ENCODE measurements at regions not wholly inside any gene's neighbourhood (a gene's known extent, or its start where the extent isn't known, plus 50 kb on each side); places are given as distances from the start of the nearest gene placed in this dataset.

GRCh38 chr14:22099942-22100763 is 426.5 kb upstream of the OR4E1 start:
- no peak for DNase-seq (ENCODE audit: low read depth)
- peak; percentile 32 for TF ChIP-seq CTCF (IDR thresholded peaks at IDR 0.05; ENCODE audit: control insufficient read depth, insufficient read depth, low read depth, low read length, missing control alignments)
- no peak overlapping the region for H3K4me3 ChIP-seq (ENCODE audit: control insufficient read depth, low read depth, low read length)

GRCh38 chr14:22098435-22098834 is 424.8 kb upstream of the OR4E1 start:
- TF ChIP-seq CTCF (IDR thresholded peaks at IDR 0.05; ENCODE audit: control insufficient read depth, insufficient read depth, low read depth, low read length, missing control alignments), result no peak

GRCh38 chr14:22097586-22098292 is 424.1 kb upstream of the OR4E1 start:
- no peak overlapping the region for H3K4me3 ChIP-seq (ENCODE audit: control insufficient read depth, low read depth, low read length)
- TF ChIP-seq CTCF (IDR thresholded peaks at IDR 0.05; ENCODE audit: control insufficient read depth, insufficient read depth, low read depth, low read length, missing control alignments), result no peak
- DNase-seq (ENCODE audit: low read depth), result no peak

More at GRCh38 chr14:22098435-22098834, 424.8 kb upstream of the OR4E1 start:
- DNase-seq (ENCODE audit: low read depth), result no peak
- no peak overlapping the region for H3K4me3 ChIP-seq (ENCODE audit: control insufficient read depth, low read depth, low read length)

GRCh38 chr14:22097072-22097471 is 423.5 kb upstream of the OR4E1 start:
- DNase-seq (ENCODE audit: low read depth), result no peak
- no peak for TF ChIP-seq CTCF (IDR thresholded peaks at IDR 0.05; ENCODE audit: control insufficient read depth, insufficient read depth, low read depth, low read length, missing control alignments)
- no peak overlapping the region for H3K4me3 ChIP-seq (ENCODE audit: control insufficient read depth, low read depth, low read length)

- DNase-seq (ENCODE audit: low read depth), result no peak
- no peak overlapping the region for H3K4me3 ChIP-seq (ENCODE audit: control insufficient read depth, low read depth, low read length)
- no peak for TF ChIP-seq CTCF (IDR thresholded peaks at IDR 0.05; ENCODE audit: control insufficient read depth, insufficient read depth, low read depth, low read length, missing control alignments)
These were observed 422.9 kb upstream of the OR4E1 start for GRCh38 chr14:22096514-22096895.

- DNase-seq (ENCODE audit: low read depth), result no peak
- H3K4me3 ChIP-seq (ENCODE audit: control insufficient read depth, low read depth, low read length), result no peak overlapping the region
- TF ChIP-seq CTCF (IDR thresholded peaks at IDR 0.05; ENCODE audit: control insufficient read depth, insufficient read depth, low read depth, low read length, missing control alignments), result no peak
These were observed 422.4 kb upstream of the OR4E1 start for GRCh38 chr14:22095860-22096513.

All from AG09309 (cell line).